Ascending aorta (tissue), 2 donors: ENCODE measurements at regions not wholly inside any gene's neighbourhood (a gene's known extent, or its start where the extent isn't known, plus 50 kb on each side); places are given as distances from the start of the nearest gene placed in this dataset.

Experiments
- DNase-seq, 2 donors: peaks; one replicate each; pipeline ENCODE4 v3.0.0-alpha.2; 2019; ENCODE audit warnings: low spot score in 2 of 2
- H3K27ac ChIP-seq, 2 donors: fragments of 200-600 bp; sonication (generic); one replicate each; pipeline ENCODE4 v1.5.1; 2016 to 2017; ENCODE audit warnings: mild to moderate bottlenecking in 1 of 2
- H3K27me3 ChIP-seq: fragments of 200-600 bp; sonication (generic); one replicate; pipeline ENCODE4 v1.5.1; 2017
- H3K36me3 ChIP-seq, 2 donors: fragments of 200-600 bp; sonication (generic); one replicate each; pipeline ENCODE4 v1.5.1; 2016
- H3K4me1 ChIP-seq, 2 donors: fragments of 200-600 bp; sonication (generic); one replicate each; pipeline ENCODE4 v1.5.1; 2016 to 2017; ENCODE audit warnings: mild to moderate bottlenecking in 1 of 2
- H3K4me3 ChIP-seq, 2 donors: fragments of 200-600 bp; sonication (generic); one replicate each; pipeline ENCODE4 v1.5.1; 2016 to 2017; ENCODE audit warnings: mild to moderate bottlenecking in 1 of 2
- H3K9me3 ChIP-seq, 2 donors: fragments of 200-600 bp; sonication (generic); one replicate each; pipeline ENCODE4 v1.5.1; 2016
- CTCF ChIP-seq, 3 experiments: fragments of 200-600 bp in 2 of 3; fragments of 450-650 bp in 1 of 3; sonication (generic) in 2 of 3; IDR thresholded peaks; one replicate each; pipeline ENCODE4 v1.5.1; 2016 to 2019; ENCODE audit warnings: antibody characterized with exemption in 3 of 3, mild to moderate bottlenecking in 1 of 3, moderate library complexity in 1 of 3
- intact Hi-C: fragments of 100-400 bp; cut with DNase I; formaldehyde crosslinking; loops from one replicate; pipeline ENCODE4 v1.15.1; 2023

- Histone ChIP-seq H3K9me3 (no peaks in the 10 kb centered on the region), H3K4me1 (no peaks in the 10 kb centered on the region), H3K27me3 (no peaks in the 10 kb centered on the region), H3K27ac (no peak overlapping the region), H3K36me3 (no peaks in the 10 kb centered on the region), H3K4me3 (no peak overlapping the region)
- no peak for DNase-seq
- no peak for TF ChIP-seq CTCF (IDR thresholded peaks at IDR 0.05)
- intact Hi-C loops, result no loop called here
These were observed 519.6 kb downstream of the CYLC2 start for GRCh38 chr9:103514767-103515166.

- intact Hi-C loops, result no loop called here
- Histone ChIP-seq H3K27me3 (no peaks in the 10 kb centered on the region), H3K4me3 (no peak overlapping the region)
These were observed 527.3 kb downstream of the CYLC2 start for GRCh38 chr9:103522409-103522808.

GRCh38 chr9:103530934-103531333, 535.8 kb downstream of the CYLC2 start:
- Histone ChIP-seq H3K9me3 (no peaks in the 10 kb centered on the region), H3K36me3 (no peaks in the 10 kb centered on the region), H3K27me3 (no peaks in the 10 kb centered on the region), H3K27ac (no peak overlapping the region), H3K4me1 (no peaks in the 10 kb centered on the region), H3K4me3 (no peak overlapping the region)
- intact Hi-C loops, result no loop called here
- TF ChIP-seq CTCF (IDR thresholded peaks at IDR 0.05), result no peak
- DNase-seq, result no peak

More at GRCh38 chr9:103522409-103522808, 527.3 kb downstream of the CYLC2 start:
- H3K4me1 ChIP-seq, result no peaks in the 10 kb centered on the region
- H3K27ac ChIP-seq, result no peak overlapping the region
- TF ChIP-seq CTCF (IDR thresholded peaks at IDR 0.05), result no peak
- no peaks in the 10 kb centered on the region for H3K9me3 ChIP-seq
- H3K36me3 ChIP-seq, result no peaks in the 10 kb centered on the region
- no peak for DNase-seq

- Histone ChIP-seq H3K27me3 (no peaks in the 10 kb centered on the region), H3K4me1 (no peaks in the 10 kb centered on the region), H3K4me3 (no peak overlapping the region), H3K36me3 (no peaks in the 10 kb centered on the region), H3K9me3 (no peaks in the 10 kb centered on the region), H3K27ac (no peak overlapping the region)
- DNase-seq, result no peak
- no peak for TF ChIP-seq CTCF (IDR thresholded peaks at IDR 0.05)
- intact Hi-C loops, result no loop called here
These were observed 538.2 kb downstream of the CYLC2 start for GRCh38 chr9:103533318-103533717.

GRCh38 chr9:103537426-103537825, 542.3 kb downstream of the CYLC2 start:
- intact Hi-C loops, result no loop called here
- H3K4me1 ChIP-seq, result no peaks in the 10 kb centered on the region

More at GRCh38 chr9:103537426-103537825, 542.3 kb downstream of the CYLC2 start:
- H3K27me3 ChIP-seq, result no peaks in the 10 kb centered on the region
- no peak for TF ChIP-seq CTCF (IDR thresholded peaks at IDR 0.05)
- no peaks in the 10 kb centered on the region for H3K36me3 ChIP-seq
- H3K4me3 ChIP-seq, result no peak overlapping the region
- H3K9me3 ChIP-seq, result no peaks in the 10 kb centered on the region
- no peak overlapping the region for H3K27ac ChIP-seq
- DNase-seq, result no peak
